AG04449 (cell line): ENCODE measurements at regions not wholly inside any gene's neighbourhood (a gene's known extent, or its start where the extent isn't known, plus 50 kb on each side); places are given as distances from the start of the nearest gene placed in this dataset.

ENCODE experiments used
- CTCF ChIA-PET: fragments of 350-600 bp; formaldehyde crosslinking; extraction: SDS; loops from one replicate; lab custom pipeline; 2021; ENCODE audit warnings: antibody characterized with exemption; lab: Yijun Ruan, JAX
- POLR2A ChIA-PET: fragments of 400-600, 350-600 bp; formaldehyde crosslinking; extraction: SDS; loops from one replicate; lab custom pipeline; 2020; ENCODE audit warnings: antibody characterized with exemption, inconsistent platforms; lab: Yijun Ruan, JAX
- DNase-seq: peaks from one replicate; pipeline ENCODE4 v3.0.0-alpha.2; 2010; ENCODE audit warnings: low read depth, low spot score
- H3K4me3 ChIP-seq: 2 replicates; pipeline ENCODE4 v1.5.1; 2011; ENCODE audit warnings: low read depth, mild to moderate bottlenecking, control low read depth, low read length
- CTCF ChIP-seq: IDR thresholded peaks from one replicate; pipeline ENCODE4 v1.5.1; 2011; ENCODE audit warnings: mild to moderate bottlenecking, moderate library complexity, low read length, control low read depth, inconsistent platforms; ENCODE audit not compliant: insufficient read depth; ENCODE audit errors: missing control alignments

- TF ChIP-seq CTCF: no peak
- DNase-seq: no peak
- H3K4me3 ChIP-seq: no peak overlapping the region
- POLR2A ChIA-PET: no interaction called here
- CTCF ChIA-PET: interaction anchor here (0.6 to 1.9 kb wide), 4 partner anchors 11 to 114 kb away, joined by 3 to 11 read pairs (median 4); no protein-coding TSS in a partner anchor
These were observed 100.3 kb upstream of the NABP1 start for GRCh38 chr2:191577605-191578004.

DNA sequence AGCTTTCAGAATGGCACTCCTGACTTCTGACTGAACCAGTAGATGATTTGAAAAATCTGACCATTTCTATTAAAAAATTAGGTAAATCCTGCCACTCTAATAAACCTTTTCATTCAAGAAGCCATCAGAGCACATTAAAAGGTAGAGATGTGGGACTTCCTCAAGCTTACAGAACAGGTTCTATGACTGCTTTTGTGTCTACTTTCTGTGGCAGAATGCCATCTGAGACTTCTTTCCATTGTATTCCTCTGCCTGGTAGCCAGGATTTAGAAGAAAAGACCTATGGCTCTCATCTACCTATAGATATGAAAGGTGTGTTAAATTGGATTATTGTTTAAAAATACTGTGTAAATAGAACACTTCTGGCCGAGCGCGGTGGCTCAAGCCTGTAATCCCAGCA is 99.9 kb upstream of the NABP1 start:
- no peak for DNase-seq
- ChIA-PET POLR2A (no interaction called here), CTCF (interaction anchor here (1.3 to 1.9 kb wide), 2 partner anchors 11 to 113 kb away, joined by 4 to 11 read pairs; no protein-coding TSS in a partner anchor)
- no peak for TF ChIP-seq CTCF
- H3K4me3 ChIP-seq: no peak overlapping the region

DNA sequence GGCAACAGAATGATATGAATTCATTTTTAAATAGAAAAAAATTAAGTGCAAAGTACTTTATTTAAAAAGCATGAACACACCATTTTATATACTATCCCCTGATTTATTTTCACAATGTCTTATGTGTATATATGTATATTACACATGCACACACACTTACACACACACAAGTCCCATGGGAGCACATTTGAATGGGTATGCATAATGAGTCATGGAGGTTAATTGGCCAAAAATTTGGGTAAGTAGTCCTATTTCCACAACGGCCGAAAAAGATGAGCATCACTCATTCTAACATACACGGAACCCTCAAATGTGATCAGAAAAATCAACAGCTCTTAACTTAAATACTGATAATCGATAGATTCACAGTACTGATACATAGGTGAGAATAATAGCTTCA is 97.4 kb upstream of the NABP1 start:
- no peak overlapping the region for H3K4me3 ChIP-seq
- no peak for TF ChIP-seq CTCF
- no peak for DNase-seq
- ChIA-PET CTCF (interaction anchor here (1.1 to 2.4 kb wide), 4 partner anchors 8 to 111 kb away, joined by 3 to 7 read pairs (median 6); no protein-coding TSS in a partner anchor), POLR2A (interaction anchor here (3.1 kb wide), 1 partner anchor 97 kb away, joined by 16 read pairs; the partner anchor contains the start of gene NABP1)

DNA sequence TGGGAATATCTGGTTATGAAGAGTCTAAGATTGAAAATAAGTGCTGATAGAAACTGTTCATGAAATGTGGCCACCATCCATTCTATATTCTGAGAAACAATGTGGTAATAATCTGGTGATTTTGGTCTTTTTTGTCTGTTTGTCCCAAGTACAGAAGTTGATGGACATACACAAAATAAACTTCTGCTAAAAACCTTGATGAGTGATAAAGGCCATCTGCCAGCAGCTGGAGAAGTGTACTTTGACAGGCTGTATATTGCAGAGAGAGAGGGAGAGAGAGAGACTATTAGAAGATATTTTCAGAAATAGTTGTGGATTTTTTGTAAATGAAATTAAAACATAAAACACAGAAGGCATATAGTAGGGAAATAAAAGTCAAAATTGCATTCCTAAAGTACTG is 96.9 kb upstream of the NABP1 start:
- ChIA-PET POLR2A (interaction anchor here (1.7 to 3.1 kb wide), 2 partner anchors 97 to 98 kb away, joined by 9 to 16 read pairs; partner anchors contain the start of gene NABP1), CTCF (interaction anchor here (1.1 to 2.4 kb wide), 4 partner anchors 9 to 110 kb away, joined by 3 to 7 read pairs (median 6); no protein-coding TSS in a partner anchor)
- no peak for DNase-seq

DNA sequence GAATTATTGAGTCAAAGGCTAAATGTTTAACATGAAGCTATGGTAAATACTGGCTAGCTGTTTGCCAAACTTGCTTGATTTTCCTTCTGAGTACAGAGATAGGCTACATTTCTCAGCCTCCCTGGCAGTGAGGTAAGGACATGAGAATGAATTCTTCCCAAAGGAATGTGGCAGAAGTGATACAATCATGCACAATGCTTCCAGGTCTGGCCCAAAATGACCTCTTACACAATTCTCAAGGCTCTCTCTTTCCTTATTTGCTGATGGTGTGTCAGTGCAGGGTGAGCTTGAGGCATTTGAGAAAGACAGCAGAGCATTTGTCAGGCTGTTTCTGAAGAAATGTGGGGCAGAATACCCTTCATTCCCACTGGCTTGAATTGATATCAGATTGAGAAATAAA is 95.6 kb upstream of the NABP1 start:
- ChIA-PET POLR2A (interaction anchor here (0.8 to 3.1 kb wide), 4 partner anchors 96 to 109 kb away, joined by 3 to 16 read pairs (median 6); partner anchors contain the start of gene NABP1), CTCF (interaction anchor here (0.9 to 2.4 kb wide), 4 partner anchors 9 to 109 kb away, joined by 3 to 7 read pairs (median 3); no protein-coding TSS in a partner anchor)
- no peak for TF ChIP-seq CTCF
- no peak overlapping the region for H3K4me3 ChIP-seq
- peak; percentile 81 for DNase-seq

More for the DNA sequence above, 96.9 kb upstream of the NABP1 start:
- no peak for TF ChIP-seq CTCF
- H3K4me3 ChIP-seq: no peak overlapping the region

GRCh38 chr2:191591025-191591424 is 86.9 kb upstream of the NABP1 start:
- no peak for TF ChIP-seq CTCF
- ChIA-PET POLR2A (no interaction called here), CTCF (no interaction called here)
- no peak for DNase-seq
- H3K4me3 ChIP-seq: no peak overlapping the region
